ENCODE measurements at regions not wholly inside any gene's neighbourhood (a gene's known extent, or its start where the extent isn't known, plus 50 kb on each side); places are given as distances from the start of the nearest gene placed in this dataset.

GRCh38 chr12:89983622-89984021 is 275.0 kb upstream of the ATP2B1 start:
- Histone ChIP-seq H3K4me1 (ENCODE audit: insufficient read depth, low read length) (no peaks in the 10 kb centered on the region), H3K4me3 (ENCODE audit: low read length) (no peak overlapping the region), H3K9me3 (ENCODE audit: low read length) (no peaks in the 10 kb centered on the region), H3K36me3 (ENCODE audit: insufficient read depth, low read length) (no peaks in the 10 kb centered on the region), H3K27me3 (ENCODE audit: insufficient read depth, low read length) (no peaks in the 10 kb centered on the region), H2AFZ (ENCODE audit: low read depth, low read length) (no peak overlapping the region)

GRCh38 chr12:89980236-89980635 is 271.6 kb upstream of the ATP2B1 start:
- H3K4me3 ChIP-seq (ENCODE audit: low read length): no peak overlapping the region
- H2AFZ ChIP-seq (ENCODE audit: low read depth, low read length): no peak overlapping the region
- peaks cover 5% of the 10 kb centered on the region for H3K4me1 ChIP-seq (ENCODE audit: insufficient read depth, low read length)
- H3K9me3 ChIP-seq (ENCODE audit: low read length): no peaks in the 10 kb centered on the region
- no peaks in the 10 kb centered on the region for H3K27me3 ChIP-seq (ENCODE audit: insufficient read depth, low read length)
- H3K36me3 ChIP-seq (ENCODE audit: insufficient read depth, low read length): no peaks in the 10 kb centered on the region

- no peak overlapping the region for H3K4me3 ChIP-seq (ENCODE audit: low read length)
- H3K36me3 ChIP-seq (ENCODE audit: insufficient read depth, low read length): no peaks in the 10 kb centered on the region
- no peak overlapping the region for H2AFZ ChIP-seq (ENCODE audit: low read depth, low read length)
- no peaks in the 10 kb centered on the region for H3K9me3 ChIP-seq (ENCODE audit: low read length)
- no peaks in the 10 kb centered on the region for H3K27me3 ChIP-seq (ENCODE audit: insufficient read depth, low read length)
- H3K4me1 ChIP-seq (ENCODE audit: insufficient read depth, low read length): peaks cover 5% of the 10 kb centered on the region
Observed at GRCh38 chr12:89977405-89978085, 268.9 kb upstream of the ATP2B1 start.

GRCh38 chr12:89976866-89977265 is 268.2 kb upstream of the ATP2B1 start:
- H3K4me1 ChIP-seq (ENCODE audit: insufficient read depth, low read length): peaks cover 8% of the 10 kb centered on the region
- H2AFZ ChIP-seq (ENCODE audit: low read depth, low read length): no peak overlapping the region
- H3K36me3 ChIP-seq (ENCODE audit: insufficient read depth, low read length): no peaks in the 10 kb centered on the region
- no peaks in the 10 kb centered on the region for H3K27me3 ChIP-seq (ENCODE audit: insufficient read depth, low read length)
- H3K9me3 ChIP-seq (ENCODE audit: low read length): no peaks in the 10 kb centered on the region
- H3K4me3 ChIP-seq (ENCODE audit: low read length): no peak overlapping the region

GRCh38 chr12:89975574-89975973 is 266.9 kb upstream of the ATP2B1 start:
- Histone ChIP-seq H3K27me3 (ENCODE audit: insufficient read depth, low read length) (no peaks in the 10 kb centered on the region), H3K36me3 (ENCODE audit: insufficient read depth, low read length) (no peaks in the 10 kb centered on the region), H2AFZ (ENCODE audit: low read depth, low read length) (no peak overlapping the region), H3K9me3 (ENCODE audit: low read length) (no peaks in the 10 kb centered on the region), H3K4me3 (ENCODE audit: low read length) (no peak overlapping the region), H3K4me1 (ENCODE audit: insufficient read depth, low read length) (peaks cover 11% of the 10 kb centered on the region)

- peaks cover 6% of the 10 kb centered on the region for H3K4me1 ChIP-seq (ENCODE audit: insufficient read depth, low read length)
- H3K9me3 ChIP-seq (ENCODE audit: low read length): no peaks in the 10 kb centered on the region
- no peaks in the 10 kb centered on the region for H3K36me3 ChIP-seq (ENCODE audit: insufficient read depth, low read length)
- H3K27me3 ChIP-seq (ENCODE audit: insufficient read depth, low read length): no peaks in the 10 kb centered on the region
- no peak overlapping the region for H2AFZ ChIP-seq (ENCODE audit: low read depth, low read length)
- H3K4me3 ChIP-seq (ENCODE audit: low read length): no peak overlapping the region
Observed at GRCh38 chr12:89971880-89972279, 263.2 kb upstream of the ATP2B1 start.

GRCh38 chr12:89970722-89971121 is 262.1 kb upstream of the ATP2B1 start:
- Histone ChIP-seq H3K4me3 (ENCODE audit: low read length) (no peak overlapping the region), H3K36me3 (ENCODE audit: insufficient read depth, low read length) (no peaks in the 10 kb centered on the region), H2AFZ (ENCODE audit: low read depth, low read length) (no peak overlapping the region), H3K27me3 (ENCODE audit: insufficient read depth, low read length) (no peaks in the 10 kb centered on the region), H3K4me1 (ENCODE audit: insufficient read depth, low read length) (peaks cover 14% of the 10 kb centered on the region), H3K9me3 (ENCODE audit: low read length) (no peaks in the 10 kb centered on the region)

- H3K4me3 ChIP-seq (ENCODE audit: low read length): no peak overlapping the region
- H3K27me3 ChIP-seq (ENCODE audit: insufficient read depth, low read length): no peaks in the 10 kb centered on the region
- no peaks in the 10 kb centered on the region for H3K9me3 ChIP-seq (ENCODE audit: low read length)
- no peak overlapping the region for H2AFZ ChIP-seq (ENCODE audit: low read depth, low read length)
- H3K4me1 ChIP-seq (ENCODE audit: insufficient read depth, low read length): peaks cover 14% of the 10 kb centered on the region
- H3K36me3 ChIP-seq (ENCODE audit: insufficient read depth, low read length): no peaks in the 10 kb centered on the region
Observed at GRCh38 chr12:89969093-89969492, 260.5 kb upstream of the ATP2B1 start.

GRCh38 chr12:89968151-89968700 is 259.6 kb upstream of the ATP2B1 start:
- Histone ChIP-seq H3K4me3 (ENCODE audit: low read length) (no peak overlapping the region), H2AFZ (ENCODE audit: low read depth, low read length) (no peak overlapping the region), H3K9me3 (ENCODE audit: low read length) (no peaks in the 10 kb centered on the region), H3K4me1 (ENCODE audit: insufficient read depth, low read length) (peaks cover 14% of the 10 kb centered on the region), H3K27me3 (ENCODE audit: insufficient read depth, low read length) (no peaks in the 10 kb centered on the region), H3K36me3 (ENCODE audit: insufficient read depth, low read length) (no peaks in the 10 kb centered on the region)

- Histone ChIP-seq H3K4me1 (ENCODE audit: insufficient read depth, low read length) (peaks cover 10% of the 10 kb centered on the region), H3K4me3 (ENCODE audit: low read length) (no peak overlapping the region), H3K36me3 (ENCODE audit: insufficient read depth, low read length) (no peaks in the 10 kb centered on the region), H2AFZ (ENCODE audit: low read depth, low read length) (no peak overlapping the region), H3K9me3 (ENCODE audit: low read length) (no peaks in the 10 kb centered on the region), H3K27me3 (ENCODE audit: insufficient read depth, low read length) (no peaks in the 10 kb centered on the region)
Observed at GRCh38 chr12:89966495-89967240, 258.0 kb upstream of the ATP2B1 start.

- Histone ChIP-seq H3K4me3 (ENCODE audit: low read length) (no peak overlapping the region), H2AFZ (ENCODE audit: low read depth, low read length) (no peak overlapping the region), H3K4me1 (ENCODE audit: insufficient read depth, low read length) (peaks cover 8% of the 10 kb centered on the region), H3K9me3 (ENCODE audit: low read length) (no peaks in the 10 kb centered on the region), H3K27me3 (ENCODE audit: insufficient read depth, low read length) (no peaks in the 10 kb centered on the region), H3K36me3 (ENCODE audit: insufficient read depth, low read length) (no peaks in the 10 kb centered on the region)
Observed at GRCh38 chr12:89965993-89966392, 257.4 kb upstream of the ATP2B1 start.

- Histone ChIP-seq H2AFZ (ENCODE audit: low read depth, low read length) (no peak overlapping the region), H3K36me3 (ENCODE audit: insufficient read depth, low read length) (no peaks in the 10 kb centered on the region), H3K9me3 (ENCODE audit: low read length) (no peaks in the 10 kb centered on the region), H3K4me1 (ENCODE audit: insufficient read depth, low read length) (peaks cover 8% of the 10 kb centered on the region), H3K4me3 (ENCODE audit: low read length) (no peak overlapping the region), H3K27me3 (ENCODE audit: insufficient read depth, low read length) (no peaks in the 10 kb centered on the region)
Observed at GRCh38 chr12:89962648-89963047, 254.0 kb upstream of the ATP2B1 start.

GRCh38 chr12:89960607-89961394 is 252.2 kb upstream of the ATP2B1 start:
- Histone ChIP-seq H3K4me1 (ENCODE audit: insufficient read depth, low read length) (peaks cover under 1% of the 10 kb centered on the region), H2AFZ (ENCODE audit: low read depth, low read length) (no peak overlapping the region), H3K4me3 (ENCODE audit: low read length) (no peak overlapping the region), H3K36me3 (ENCODE audit: insufficient read depth, low read length) (no peaks in the 10 kb centered on the region), H3K27me3 (ENCODE audit: insufficient read depth, low read length) (no peaks in the 10 kb centered on the region), H3K9me3 (ENCODE audit: low read length) (no peaks in the 10 kb centered on the region)

Measured in neuron (in vitro differentiated cells).